ENCODE measurements at regions not wholly inside any gene's neighbourhood (a gene's known extent, or its start where the extent isn't known, plus 50 kb on each side); places are given as distances from the start of the nearest gene placed in this dataset.

- TF ChIP-seq NFIC (IDR thresholded peaks at IDR 0.05) (no peak), FOXM1 (IDR thresholded peaks at IDR 0.05; ENCODE audit: borderline replicate concordance, low read depth) (no peak), MAX (IDR thresholded peaks at IDR 0.05) (no peak), ZBTB7A (IDR thresholded peaks at IDR 0.05; ENCODE audit: low read depth) (no peak), TAF1 (IDR thresholded peaks at IDR 0.05; ENCODE audit: low read depth) (no peak)
These were observed 851.3 kb downstream of the TFAP2A start for GRCh38 chr6:9563568-9563967.

Measured in Ishikawa (cell line).